ENCODE measurements at regions not wholly inside any gene's neighbourhood (a gene's known extent, or its start where the extent isn't known, plus 50 kb on each side); places are given as distances from the start of the nearest gene placed in this dataset.

DNA sequence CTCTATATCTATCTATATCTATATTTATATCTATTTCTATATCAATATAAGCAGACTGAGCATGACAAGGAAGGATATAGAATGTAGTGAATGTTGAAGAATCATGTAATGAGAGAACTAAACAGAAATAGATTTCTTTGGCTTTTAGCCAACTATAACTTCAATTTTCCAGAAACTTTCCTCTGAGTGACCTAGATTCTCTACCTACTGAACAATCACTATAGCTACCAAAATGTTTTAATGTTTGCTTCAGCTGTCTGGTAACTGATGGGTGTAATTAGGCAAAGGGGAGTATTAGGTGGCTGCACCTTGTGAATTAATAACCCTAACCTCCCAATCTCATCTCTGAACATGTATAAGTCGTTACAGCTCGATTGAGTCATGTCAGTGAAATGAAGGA, 76.4 kb upstream of the ROBO1 start:
- intact Hi-C loops (cut with DNase I; ENCODE audit: low total_unique reads): no loop called here
- in situ Hi-C loops (cut with MboI; ENCODE audit: low pct_ligation_motif_present in 1 of 4, low pct_unique_long_range_greater_than_20kb in 1 of 4, low sequenced_read_pairs in 3 of 4): no loop called here
- Histone ChIP-seq H3K4me1 (no peaks in the 10 kb centered on the region), H3K9me3 (no peaks in the 10 kb centered on the region), H3K27ac (no peak overlapping the region), H3K27me3 (no peaks in the 10 kb centered on the region), H3K36me3 (no peaks in the 10 kb centered on the region), H3K4me3 (no peak overlapping the region)
- TF ChIP-seq EP300 (IDR thresholded peaks at IDR 0.05; ENCODE audit: low read depth) (no peak), POLR2AphosphoS5 (IDR thresholded peaks at IDR 0.05) (no peak), POLR2A (IDR thresholded peaks at IDR 0.05) (no peak)
- TF ChIP-seq, protein P1, sequence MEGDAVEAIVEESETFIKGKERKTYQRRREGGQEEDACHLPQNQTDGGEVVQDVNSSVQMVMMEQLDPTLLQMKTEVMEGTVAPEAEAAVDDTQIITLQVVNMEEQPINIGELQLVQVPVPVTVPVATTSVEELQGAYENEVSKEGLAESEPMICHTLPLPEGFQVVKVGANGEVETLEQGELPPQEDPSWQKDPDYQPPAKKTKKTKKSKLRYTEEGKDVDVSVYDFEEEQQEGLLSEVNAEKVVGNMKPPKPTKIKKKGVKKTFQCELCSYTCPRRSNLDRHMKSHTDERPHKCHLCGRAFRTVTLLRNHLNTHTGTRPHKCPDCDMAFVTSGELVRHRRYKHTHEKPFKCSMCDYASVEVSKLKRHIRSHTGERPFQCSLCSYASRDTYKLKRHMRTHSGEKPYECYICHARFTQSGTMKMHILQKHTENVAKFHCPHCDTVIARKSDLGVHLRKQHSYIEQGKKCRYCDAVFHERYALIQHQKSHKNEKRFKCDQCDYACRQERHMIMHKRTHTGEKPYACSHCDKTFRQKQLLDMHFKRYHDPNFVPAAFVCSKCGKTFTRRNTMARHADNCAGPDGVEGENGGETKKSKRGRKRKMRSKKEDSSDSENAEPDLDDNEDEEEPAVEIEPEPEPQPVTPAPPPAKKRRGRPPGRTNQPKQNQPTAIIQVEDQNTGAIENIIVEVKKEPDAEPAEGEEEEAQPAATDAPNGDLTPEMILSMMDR (IDR thresholded peaks at IDR 0.05): no peak
- no peak for DNase-seq
- WGBS, 2 donors (ENCODE audit: low coverage in 1 of 2): 73 to 79% methylated on average over 2 of the region's 2 CpGs

DNA sequence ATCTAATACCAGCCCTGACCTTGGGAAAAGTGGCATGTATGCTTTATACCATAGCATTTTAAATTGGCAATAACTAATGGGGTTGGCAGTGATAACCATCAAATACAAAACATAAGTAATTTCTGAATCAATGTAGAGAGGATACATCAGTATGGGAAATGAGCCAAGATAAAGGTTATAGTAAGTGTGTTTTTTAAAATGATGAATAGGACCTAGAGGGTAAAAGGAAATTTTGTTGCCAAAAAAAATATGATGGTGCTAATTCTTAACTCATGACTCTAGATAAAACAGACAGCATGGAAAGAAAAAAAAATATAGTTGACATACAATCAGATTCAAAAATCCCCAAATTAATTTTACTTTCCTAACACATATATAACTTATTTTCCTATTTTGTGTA, 75.4 kb upstream of the ROBO1 start:
- TF ChIP-seq POLR2AphosphoS5 (IDR thresholded peaks at IDR 0.05) (no peak), POLR2A (IDR thresholded peaks at IDR 0.05) (no peak), EP300 (IDR thresholded peaks at IDR 0.05; ENCODE audit: low read depth) (no peak)
- TF ChIP-seq, protein P1 (IDR thresholded peaks at IDR 0.05): no peak
- in situ Hi-C loops (cut with MboI; ENCODE audit: low pct_ligation_motif_present in 1 of 4, low pct_unique_long_range_greater_than_20kb in 1 of 4, low sequenced_read_pairs in 3 of 4): no loop called here
- Histone ChIP-seq H3K27ac (no peak overlapping the region), H3K4me3 (no peak overlapping the region), H3K27me3 (no peaks in the 10 kb centered on the region), H3K36me3 (no peaks in the 10 kb centered on the region), H3K4me1 (no peaks in the 10 kb centered on the region), H3K9me3 (no peaks in the 10 kb centered on the region)
- intact Hi-C loops (cut with DNase I; ENCODE audit: low total_unique reads): no loop called here
- DNase-seq: no peak

DNA sequence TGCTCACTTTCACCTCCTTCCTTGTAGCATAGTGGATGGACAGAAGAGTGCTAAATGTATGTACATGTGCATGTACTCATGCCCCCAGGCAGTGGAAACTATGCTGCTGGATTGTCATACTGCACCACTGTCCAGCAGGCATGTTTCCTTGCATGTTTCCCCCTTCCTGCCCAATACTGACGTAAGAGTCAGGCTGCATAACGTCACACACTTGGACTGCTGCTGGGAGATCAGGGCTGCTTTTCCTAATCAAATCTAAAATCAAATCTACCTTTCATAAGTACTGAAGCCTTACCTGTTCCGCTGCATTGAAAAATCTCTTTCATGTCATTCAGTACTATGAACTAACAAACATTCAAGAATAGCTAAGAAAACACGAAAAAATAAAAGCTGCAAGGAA, 67.9 kb upstream of the ROBO1 start:
- TF ChIP-seq POLR2A (IDR thresholded peaks at IDR 0.05): no peak
- TF ChIP-seq, protein P1 (IDR thresholded peaks at IDR 0.05): no peak
- TF ChIP-seq EP300 (IDR thresholded peaks at IDR 0.05; ENCODE audit: low read depth): no peak
- TF ChIP-seq POLR2AphosphoS5 (IDR thresholded peaks at IDR 0.05): no peak
- no peak overlapping the region for H3K27ac ChIP-seq
- intact Hi-C loops (cut with DNase I; ENCODE audit: low total_unique reads): no loop called here
- no peaks in the 10 kb centered on the region for H3K27me3 ChIP-seq
- in situ Hi-C loops (cut with MboI; ENCODE audit: low pct_ligation_motif_present in 1 of 4, low pct_unique_long_range_greater_than_20kb in 1 of 4, low sequenced_read_pairs in 3 of 4): no loop called here
- WGBS, 2 donors (ENCODE audit: low coverage in 1 of 2): 70 to 80% methylated on average over 4 of the region's 4 CpGs
- H3K36me3 ChIP-seq: no peaks in the 10 kb centered on the region
- DNase-seq: no peak
- no peaks in the 10 kb centered on the region for H3K9me3 ChIP-seq
- H3K4me1 ChIP-seq: no peaks in the 10 kb centered on the region
- H3K4me3 ChIP-seq: no peak overlapping the region

DNA sequence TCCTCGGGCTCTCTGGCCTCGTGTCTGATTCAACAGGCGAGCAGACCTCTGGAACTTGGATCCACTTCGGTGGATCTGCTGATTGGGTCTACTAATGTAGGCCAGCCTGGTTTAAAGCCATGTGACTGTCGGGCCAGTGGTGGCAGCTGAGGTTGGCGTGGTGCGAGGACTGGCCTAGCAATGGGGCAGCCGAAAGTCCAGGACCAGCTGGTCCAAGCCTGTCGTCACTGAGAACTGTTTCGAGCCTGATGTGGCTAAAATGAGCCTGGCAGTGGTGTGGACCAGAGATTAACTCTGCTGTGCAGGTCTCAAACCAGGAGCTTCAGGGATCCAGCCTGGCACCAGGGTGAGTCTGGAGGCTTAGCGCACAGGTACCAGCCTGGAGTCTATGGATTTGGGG, 56.4 kb upstream of the ROBO1 start:
- no peak for TF ChIP-seq POLR2A (IDR thresholded peaks at IDR 0.05)
- TF ChIP-seq POLR2AphosphoS5 (IDR thresholded peaks at IDR 0.05): no peak
- TF ChIP-seq, protein P1 (IDR thresholded peaks at IDR 0.05): no peak
- in situ Hi-C loops (cut with MboI; ENCODE audit: low pct_ligation_motif_present in 1 of 4, low pct_unique_long_range_greater_than_20kb in 1 of 4, low sequenced_read_pairs in 3 of 4) (no loop called here), intact Hi-C loops (cut with DNase I; ENCODE audit: low total_unique reads) (no loop called here)
- no peaks in the 10 kb centered on the region for H3K4me1 ChIP-seq
- no peaks in the 10 kb centered on the region for H3K9me3 ChIP-seq
- no peaks in the 10 kb centered on the region for H3K36me3 ChIP-seq
- H3K4me3 ChIP-seq: no peak overlapping the region
- no peaks in the 10 kb centered on the region for H3K27me3 ChIP-seq
- DNase-seq: no peak
- H3K27ac ChIP-seq: no peak overlapping the region
- 84% methylated on average over 11 of the region's 11 CpGs; no CpG with 5 or more reads in 1 of the 2 donors for WGBS, 2 donors (ENCODE audit: low coverage in 1 of 2)
